IPS DF 6.9 (cell line): ENCODE measurements at regions not wholly inside any gene's neighbourhood (a gene's known extent, or its start where the extent isn't known, plus 50 kb on each side); places are given as distances from the start of the nearest gene placed in this dataset.

Experiments used
- DNase-seq: peaks from one replicate; pipeline ENCODE4 v3.0.0-alpha.2; 2013; ENCODE audit warnings: low read depth, low spot score
- H3K27ac ChIP-seq: one replicate; pipeline ENCODE4 v1.5.1; 2013; ENCODE audit warnings: low read length, control low read depth
- H3K27me3 ChIP-seq: 2 replicates; pipeline ENCODE4 v1.6.1; 2013; ENCODE audit warnings: mild to moderate bottlenecking, low read length; ENCODE audit not compliant: control insufficient read depth, insufficient read depth
- H3K36me3 ChIP-seq: 2 replicates; pipeline ENCODE4 v1.6.1; 2013; ENCODE audit warnings: low read length; ENCODE audit not compliant: control insufficient read depth, insufficient read depth
- H3K4me1 ChIP-seq: 2 replicates; pipeline ENCODE4 v1.6.1; 2013; ENCODE audit warnings: low read length; ENCODE audit not compliant: control insufficient read depth, insufficient read depth
- H3K4me3 ChIP-seq: 2 replicates; pipeline ENCODE4 v1.5.1; 2013; ENCODE audit warnings: mild to moderate bottlenecking, low read length
- H3K9me3 ChIP-seq: 2 replicates; pipeline ENCODE4 v1.6.1; 2013; ENCODE audit warnings: low read length, inconsistent platforms; ENCODE audit not compliant: control insufficient read depth, insufficient read depth
- WGBS: extraction: QIAGEN DNeasy Blood & Tissue Kit; methylation state at CpG from one replicate; pipeline ENCODE4 v1.1.7; 2013; ENCODE audit warnings: mixed read lengths, missing lambda C conversion rate; ENCODE audit not compliant: insufficient read length, insufficient coverage; 5-methylcytosine and 5-hydroxymethylcytosine counted together

DNA sequence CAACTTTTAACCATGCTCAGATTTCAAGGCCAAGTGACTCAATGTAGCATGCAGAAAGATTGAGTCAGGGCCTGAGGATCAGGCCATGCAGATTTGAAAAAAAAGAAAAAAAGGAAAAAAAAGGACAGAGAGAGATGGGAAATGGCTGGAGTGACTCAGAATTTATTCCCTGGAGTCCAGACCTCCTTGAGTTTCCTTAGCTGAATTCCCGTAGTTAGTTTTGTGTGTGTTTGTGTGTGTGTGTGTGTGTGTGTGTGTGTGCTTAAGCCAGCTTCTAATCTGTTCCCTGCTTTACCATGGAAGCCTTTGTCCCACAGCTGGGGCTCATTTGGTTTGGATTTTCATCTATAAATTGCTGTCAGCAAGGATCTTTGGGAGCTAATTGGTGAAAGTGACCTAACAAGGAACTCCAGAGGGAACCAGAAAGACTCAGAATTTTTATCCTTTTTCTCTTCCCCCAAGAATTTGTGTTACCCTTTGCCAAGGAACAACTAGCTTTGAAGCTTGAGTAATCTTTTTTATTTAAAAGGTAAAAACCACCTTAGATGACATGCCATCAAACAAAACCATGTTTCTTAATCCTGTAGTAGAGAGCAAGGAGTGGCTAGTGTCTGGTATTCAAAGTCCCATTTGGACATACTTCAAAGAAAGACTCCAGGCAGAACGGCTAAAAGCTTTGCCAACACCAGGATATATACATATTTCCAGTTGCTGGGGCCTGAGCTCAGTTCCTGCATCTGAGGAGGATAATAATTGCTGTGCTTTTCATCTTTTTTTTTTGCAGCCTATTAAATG lies 109.0 kb upstream of the DDIT4L start:
- Histone ChIP-seq H3K4me1 (no peaks in the 10 kb centered on the region), H3K27me3 (no peaks in the 10 kb centered on the region), H3K4me3 (no peak overlapping the region), H3K36me3 (no peaks in the 10 kb centered on the region), H3K27ac (no peak overlapping the region), H3K9me3 (no peaks in the 10 kb centered on the region)
- no peak for DNase-seq
- no CpG with 5 or more reads among the region's 2 CpGs for WGBS

GRCh38 chr4:100295792-100296191 lies 105.5 kb upstream of the DDIT4L start:
- H3K27ac ChIP-seq: no peak overlapping the region
- DNase-seq: no peak
- no CpG with 5 or more reads among the region's 2 CpGs for WGBS
- H3K4me1 ChIP-seq: no peaks in the 10 kb centered on the region; the same call in 1 of the 2 replicates
- H3K27me3 ChIP-seq: no peaks in the 10 kb centered on the region
- no peaks in the 10 kb centered on the region for H3K36me3 ChIP-seq
- no peaks in the 10 kb centered on the region for H3K9me3 ChIP-seq
- no peak overlapping the region for H3K4me3 ChIP-seq

GRCh38 chr4:100294356-100294755 lies 104.1 kb upstream of the DDIT4L start:
- Histone ChIP-seq H3K9me3 (no peaks in the 10 kb centered on the region), H3K4me3 (no peak overlapping the region), H3K27ac (no peak overlapping the region), H3K27me3 (no peaks in the 10 kb centered on the region), H3K36me3 (no peaks in the 10 kb centered on the region), H3K4me1 (no peaks in the 10 kb centered on the region; the same call in 1 of the 2 replicates)
- no CpG with 5 or more reads among the region's 1 CpG for WGBS
- DNase-seq: no peak

DNA sequence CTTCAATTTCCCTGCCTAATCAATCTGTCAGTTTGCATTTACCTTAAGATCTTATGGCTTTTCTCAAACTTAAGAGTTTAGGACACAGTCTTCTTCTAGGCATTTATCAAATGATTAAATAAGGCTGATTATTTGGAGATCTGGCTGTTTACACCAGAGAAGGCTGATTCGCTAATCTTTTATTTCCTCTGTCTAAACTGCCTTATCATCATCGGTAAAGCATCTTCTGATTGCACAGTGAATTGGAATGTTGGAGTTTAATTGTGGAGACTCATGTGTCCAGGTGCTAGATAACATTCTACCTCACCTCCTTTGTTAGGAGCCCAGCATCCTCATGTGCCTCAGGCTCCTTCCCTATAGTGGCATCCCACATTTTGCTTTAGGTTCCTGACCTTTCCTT lies 100.3 kb upstream of the DDIT4L start:
- Histone ChIP-seq H3K36me3 (no peaks in the 10 kb centered on the region), H3K27ac (no peak overlapping the region), H3K9me3 (no peaks in the 10 kb centered on the region), H3K4me1 (peaks cover 3% of the 10 kb centered on the region), H3K4me3 (no peak overlapping the region), H3K27me3 (no peaks in the 10 kb centered on the region)
- DNase-seq: no peak
- WGBS: no CpG with 5 or more reads among the region's 2 CpGs

- peaks cover 3% of the 10 kb centered on the region for H3K4me1 ChIP-seq
- H3K27me3 ChIP-seq: no peaks in the 10 kb centered on the region
- H3K27ac ChIP-seq: no peak overlapping the region
- no peaks in the 10 kb centered on the region for H3K9me3 ChIP-seq
- no peak for DNase-seq
- no CpG with 5 or more reads among the region's 1 CpG for WGBS
- H3K36me3 ChIP-seq: no peaks in the 10 kb centered on the region
- H3K4me3 ChIP-seq: no peak overlapping the region
These were observed 99.7 kb upstream of the DDIT4L start for GRCh38 chr4:100289946-100290345.

DNA sequence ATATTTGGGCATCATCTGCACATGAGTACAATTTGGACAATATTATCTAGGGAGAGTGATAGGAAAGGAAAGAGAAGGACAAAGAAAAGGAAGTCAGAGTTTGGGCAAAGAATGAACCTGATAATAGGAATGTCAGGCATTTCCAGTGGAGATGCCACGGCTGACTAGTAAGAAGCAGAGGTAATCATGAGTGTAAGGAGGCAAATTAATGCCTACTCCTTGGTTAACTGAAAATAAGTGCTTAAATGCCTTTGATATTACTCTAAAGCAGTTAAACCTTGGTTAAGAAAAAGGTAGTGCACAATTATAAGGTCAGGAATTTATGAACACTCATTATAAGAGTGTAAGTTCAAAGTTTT lies 99.2 kb upstream of the DDIT4L start:
- Histone ChIP-seq H3K27me3 (no peaks in the 10 kb centered on the region), H3K36me3 (no peaks in the 10 kb centered on the region), H3K9me3 (no peaks in the 10 kb centered on the region), H3K4me1 (peaks cover 3% of the 10 kb centered on the region), H3K27ac (no peak overlapping the region), H3K4me3 (no peak overlapping the region)
- WGBS: no CpG with 5 or more reads among the region's 1 CpG
- no peak for DNase-seq

GRCh38 chr4:100288811-100289529 lies 98.7 kb upstream of the DDIT4L start:
- H3K4me1 ChIP-seq: peaks cover 3% of the 10 kb centered on the region
- H3K27me3 ChIP-seq: no peaks in the 10 kb centered on the region
- no peaks in the 10 kb centered on the region for H3K36me3 ChIP-seq
- no peak overlapping the region for H3K4me3 ChIP-seq
- no peak overlapping the region for H3K27ac ChIP-seq
- no CpG with 5 or more reads among the region's 5 CpGs for WGBS
- no peak for DNase-seq
- no peaks in the 10 kb centered on the region for H3K9me3 ChIP-seq

- Histone ChIP-seq H3K4me1 (peaks cover 3% of the 10 kb centered on the region), H3K9me3 (no peaks in the 10 kb centered on the region), H3K36me3 (no peaks in the 10 kb centered on the region), H3K27me3 (no peaks in the 10 kb centered on the region), H3K4me3 (no peak overlapping the region), H3K27ac (no peak overlapping the region)
- WGBS: no CpG with 5 or more reads among the region's 1 CpG
- DNase-seq: no peak
These were observed 97.9 kb upstream of the DDIT4L start for GRCh38 chr4:100288161-100288560.

- Histone ChIP-seq H3K4me3 (no peak overlapping the region), H3K9me3 (no peaks in the 10 kb centered on the region), H3K4me1 (peaks cover 3% of the 10 kb centered on the region; the same call in 1 of the 2 replicates), H3K27me3 (no peaks in the 10 kb centered on the region), H3K36me3 (no peaks in the 10 kb centered on the region), H3K27ac (no peak overlapping the region)
- DNase-seq: no peak
- WGBS: no CpG with 5 or more reads among the region's 6 CpGs
These were observed 97.3 kb upstream of the DDIT4L start for GRCh38 chr4:100287534-100287933.

DNA sequence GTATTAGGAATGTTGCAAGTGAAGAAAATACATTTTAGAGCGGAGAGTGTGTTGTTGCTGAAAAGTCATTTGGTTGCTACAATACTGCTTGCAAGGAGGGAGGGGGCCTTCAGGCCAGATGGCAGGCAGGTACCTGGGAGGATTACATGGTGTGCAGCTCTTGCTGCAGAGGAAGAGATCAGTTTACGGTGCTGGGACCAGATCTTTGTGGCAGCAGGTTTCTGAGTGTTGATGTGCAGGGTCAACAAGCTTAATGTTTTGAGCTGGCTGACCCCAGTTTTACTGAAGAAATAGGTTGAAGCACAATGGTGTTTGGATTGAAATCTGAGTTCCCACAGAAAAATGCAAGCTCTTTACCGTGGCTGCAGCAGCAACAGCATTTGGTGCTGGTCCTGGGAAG lies 96.4 kb upstream of the DDIT4L start:
- H3K27ac ChIP-seq: no peak overlapping the region
- DNase-seq: no peak
- H3K36me3 ChIP-seq: no peaks in the 10 kb centered on the region
- no peaks in the 10 kb centered on the region for H3K9me3 ChIP-seq
- no peaks in the 10 kb centered on the region for H3K27me3 ChIP-seq
- WGBS: no CpG with 5 or more reads among the region's 3 CpGs
- H3K4me3 ChIP-seq: no peak overlapping the region
- peaks cover 3% of the 10 kb centered on the region; the same call in 1 of the 2 replicates for H3K4me1 ChIP-seq
